Posterior cingulate gyrus (tissue), 11 donors: ENCODE measurements at regions not wholly inside any gene's neighbourhood (a gene's known extent, or its start where the extent isn't known, plus 50 kb on each side); places are given as distances from the start of the nearest gene placed in this dataset.
"Not testable (repeated sequence)": the region's sequence is repeated elsewhere in the genome, so short reads cannot be mapped to it uniquely, and the experiment has no call there.

Source experiments
- DNase-seq, 10 donors: peaks; one replicate each; pipeline versions ENCODE4 v3.0.0 to v3.0.0-alpha.2; 2020 to 2021; ENCODE audit warnings: mixed read lengths in 3 of 10
- intact Hi-C: fragments of 100-400 bp; cut with DNase I; formaldehyde crosslinking; loops from one replicate; pipeline ENCODE4 v1.15.1; 2023

DNA sequence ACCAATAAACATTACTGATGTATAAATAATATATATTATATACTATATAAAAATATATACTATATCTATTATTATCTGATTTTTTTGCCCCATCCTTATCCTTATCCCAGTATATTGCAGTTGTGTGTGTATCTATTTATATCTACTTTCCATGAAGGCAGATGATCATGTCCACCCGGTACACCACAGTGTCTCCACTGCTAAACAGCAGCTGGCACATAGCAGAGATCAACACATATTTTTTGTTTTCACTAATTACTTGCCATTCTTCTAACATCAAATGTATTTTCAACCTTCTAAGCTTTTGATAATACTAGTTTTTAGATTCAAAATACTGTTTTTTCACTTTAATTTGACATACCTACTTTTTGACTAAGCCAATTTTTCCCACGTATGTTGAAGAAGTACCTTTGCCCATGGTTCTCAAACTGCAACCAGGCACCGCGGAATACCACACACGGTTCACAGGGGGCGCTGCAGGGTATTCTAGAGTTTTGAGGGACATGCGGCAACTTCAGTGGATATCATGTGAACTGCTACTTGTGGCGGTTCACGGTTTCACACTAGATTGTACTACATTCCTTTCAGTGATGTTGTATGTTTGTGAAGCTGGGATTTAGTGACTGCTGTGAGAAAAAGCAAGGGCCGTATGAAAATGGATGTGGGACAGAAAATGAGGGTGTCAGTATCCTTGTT is 182.5 kb upstream of the NPY2R start:
- intact Hi-C loops = loop anchor here (2.0 kb wide), 1 partner anchor 187 kb away; no protein-coding TSS in a partner anchor
- DNase-seq = peak in 1 of 10 donors; percentile 29

DNA sequence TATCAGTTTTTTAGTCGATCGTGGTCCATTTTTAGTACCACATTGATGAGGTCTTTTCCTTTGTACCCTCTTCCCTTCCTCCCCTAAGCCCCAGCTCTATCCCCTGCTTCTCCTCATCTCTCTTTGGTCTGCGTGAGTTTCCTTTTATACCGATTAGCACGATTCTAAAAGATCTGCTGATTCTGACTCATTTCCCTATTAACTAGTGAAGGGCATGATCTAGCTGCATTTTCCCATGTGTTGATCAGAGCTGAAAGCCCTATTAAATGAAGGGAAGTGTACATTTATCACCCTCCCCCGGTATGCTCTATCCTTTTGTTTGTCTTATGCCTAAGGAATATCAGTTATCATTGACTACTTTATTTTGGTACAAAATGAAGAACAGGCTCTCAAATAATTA is 181.7 kb upstream of the NPY2R start:
- no peak for DNase-seq
- intact Hi-C loops = loop anchor here (2.0 kb wide), 1 partner anchor 186 kb away; no protein-coding TSS in a partner anchor

DNA sequence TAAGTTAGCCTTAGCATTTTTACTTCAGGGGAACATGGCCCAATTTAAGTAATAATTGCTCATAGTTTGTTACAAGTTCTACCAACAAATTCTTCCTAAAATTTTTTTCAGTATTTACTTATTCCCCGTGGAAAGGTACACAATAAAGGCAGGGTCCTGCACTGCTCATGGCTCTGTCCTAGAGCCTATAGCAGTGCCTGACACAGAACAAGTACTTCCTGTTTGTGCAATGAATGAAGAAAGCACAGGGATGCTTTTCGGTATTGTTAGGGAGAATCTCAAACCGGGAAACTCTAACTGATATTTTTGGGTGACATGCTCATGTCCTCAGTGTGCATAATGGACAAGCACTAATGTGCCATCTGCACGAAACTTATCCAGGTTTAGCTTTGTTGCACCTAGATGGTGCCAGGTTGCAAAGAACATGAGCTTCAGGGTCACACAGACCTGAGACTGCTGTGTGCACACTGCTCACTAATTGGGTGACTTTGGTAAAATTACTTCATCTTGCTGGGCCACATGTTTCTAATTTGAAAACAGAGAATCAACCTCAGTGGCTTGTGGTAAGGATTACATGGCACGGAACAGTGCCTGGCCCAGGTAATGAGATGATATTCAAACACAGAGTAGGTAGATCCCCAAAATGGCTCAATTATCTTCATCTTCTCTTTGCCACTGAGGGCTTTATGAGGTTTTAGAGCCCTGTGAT is 175.8 kb upstream of the NPY2R start:
- intact Hi-C loops = no loop called here
- DNase-seq = no peak

DNA sequence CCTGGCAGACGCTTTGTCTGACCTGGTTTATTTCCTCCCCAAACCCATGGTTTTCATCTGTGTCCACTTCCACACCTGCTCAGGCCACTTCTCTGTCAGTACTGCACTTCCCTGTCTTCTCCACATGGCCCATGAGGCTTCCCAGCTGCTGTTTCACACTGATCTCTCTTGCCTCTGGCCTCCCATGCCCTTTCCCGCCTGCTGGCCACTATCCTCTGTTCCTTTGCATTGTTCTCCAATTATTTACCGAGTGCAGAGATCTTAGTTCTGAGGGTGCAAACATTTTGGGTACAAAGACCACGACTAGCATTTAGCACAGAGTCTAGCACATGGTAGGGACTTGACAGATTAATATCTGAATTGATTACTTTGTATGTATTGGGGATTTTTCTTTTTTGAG is 174.8 kb upstream of the NPY2R start:
- intact Hi-C loops = no loop called here
- peak in 1 of 10 donors; percentile 44 for DNase-seq

DNA sequence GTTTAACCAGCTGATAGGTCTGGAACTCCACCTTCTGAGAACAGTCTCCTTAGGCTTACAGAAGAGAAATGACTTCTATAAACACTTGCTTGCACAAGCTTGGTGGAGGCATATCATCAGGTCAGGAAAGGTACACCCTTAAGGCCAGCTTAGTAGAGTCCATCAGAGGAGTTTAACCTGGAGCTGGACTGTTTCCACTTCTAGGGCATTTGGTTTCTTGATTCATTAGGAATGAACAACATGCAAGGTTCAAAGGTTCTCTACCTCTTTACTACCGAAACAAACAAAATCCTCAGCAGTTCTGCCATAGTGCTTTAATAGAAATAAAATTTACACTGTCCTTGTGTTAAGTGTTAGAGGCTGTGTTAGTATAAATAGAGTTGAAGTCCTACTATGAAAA is 171.4 kb upstream of the NPY2R start:
- no peak for DNase-seq
- intact Hi-C loops = no loop called here

DNA sequence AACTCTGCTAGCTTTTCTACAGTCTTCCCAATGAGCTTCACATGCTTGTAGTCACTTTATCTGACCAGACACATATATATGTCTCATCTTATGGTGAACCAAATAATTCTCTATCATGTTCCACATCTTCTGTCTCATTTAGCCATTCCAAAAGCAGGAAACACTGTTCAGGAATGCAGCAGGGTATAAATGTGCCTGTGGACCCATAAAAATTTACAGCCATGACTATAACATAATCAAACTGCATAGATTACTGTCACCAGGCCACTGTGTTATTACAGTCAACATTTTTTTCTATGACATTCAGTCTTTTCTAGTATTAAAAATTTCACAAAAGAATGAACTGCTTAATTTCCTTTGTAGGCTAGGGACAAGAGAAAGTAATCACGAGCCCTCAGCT is 170.0 kb upstream of the NPY2R start:
- DNase-seq = no peak
- intact Hi-C loops = no loop called here

DNA sequence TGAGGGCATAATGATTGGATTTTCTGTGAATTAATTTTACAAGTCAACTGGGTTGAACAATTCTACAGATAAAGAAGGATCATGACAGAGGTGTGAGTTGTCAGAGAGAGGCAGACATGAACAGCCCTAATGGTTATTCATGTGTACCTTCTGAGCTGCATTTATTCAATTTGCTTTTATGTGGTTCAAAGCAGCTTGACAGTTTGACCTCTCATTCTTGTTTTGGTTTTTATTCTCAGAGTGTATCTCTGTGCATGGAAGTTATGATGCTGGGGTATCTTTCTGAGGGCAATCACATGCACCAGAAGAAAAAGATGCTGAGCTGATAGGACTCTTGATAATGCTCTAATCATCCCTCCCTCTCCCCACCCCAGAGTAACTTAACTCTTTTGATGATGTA is 169.3 kb upstream of the NPY2R start:
- intact Hi-C loops = no loop called here
- DNase-seq = no peak

DNA sequence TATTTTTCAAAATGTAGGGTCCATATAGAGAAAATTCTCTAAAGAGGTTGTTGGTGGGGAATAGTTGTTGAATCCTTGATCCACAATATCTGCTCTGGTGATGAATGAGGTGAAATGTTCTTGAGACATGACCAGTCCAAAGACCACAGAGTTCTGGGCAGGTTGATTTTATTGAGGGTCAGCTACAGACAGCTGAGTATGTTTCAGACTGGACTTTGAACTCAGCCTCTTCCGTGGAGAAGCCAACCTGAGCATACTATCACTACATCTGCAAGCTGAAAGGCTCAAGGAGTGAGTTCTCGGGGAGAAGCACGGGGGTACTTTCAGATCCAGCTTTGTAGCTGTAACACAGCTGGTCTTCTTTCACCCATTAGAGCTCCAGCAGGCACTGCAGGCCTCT is 168.4 kb upstream of the NPY2R start:
- intact Hi-C loops = no loop called here
- no peak for DNase-seq

DNA sequence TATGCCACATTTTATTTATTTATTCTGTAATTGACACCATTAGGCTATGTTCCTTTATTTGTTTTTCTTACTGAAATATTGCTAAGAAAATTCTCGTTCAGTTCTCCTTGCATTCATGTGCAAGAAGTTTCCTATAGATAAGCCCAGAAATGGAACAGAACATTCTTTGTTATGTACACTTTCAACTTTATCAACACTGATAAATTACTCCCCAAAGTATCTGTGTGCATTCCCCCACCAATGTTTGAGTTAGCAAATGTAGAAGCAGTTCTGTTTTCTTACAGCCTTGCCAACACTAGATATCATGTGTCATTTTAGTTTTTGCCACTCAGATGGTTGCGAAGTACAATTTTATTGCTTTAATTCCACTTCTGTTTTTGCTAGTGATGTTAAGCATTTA is 166.4 kb upstream of the NPY2R start:
- intact Hi-C loops = no loop called here
- no peak for DNase-seq

DNA sequence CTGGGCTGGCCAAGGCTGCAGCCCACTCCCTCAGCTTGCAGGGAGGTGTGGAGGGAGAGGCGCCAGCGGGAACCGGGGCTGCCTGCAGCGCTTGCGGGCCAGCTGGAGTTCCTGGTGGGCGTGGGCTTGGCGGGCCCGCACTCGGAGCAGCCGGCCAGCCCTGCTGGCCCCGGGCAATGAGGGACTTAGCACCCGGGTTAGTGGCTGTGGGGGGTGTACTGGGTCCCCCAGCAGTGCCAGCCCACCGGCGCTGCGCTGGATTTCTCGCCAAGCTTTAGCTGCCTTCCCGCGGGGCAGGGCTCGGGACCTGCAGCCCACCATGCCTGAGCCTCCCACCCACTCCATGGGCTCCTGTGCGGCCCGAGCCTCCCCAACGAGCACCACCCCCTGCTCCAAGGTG is 164.2 kb upstream of the NPY2R start:
- intact Hi-C loops = not testable (repeated sequence)
- DNase-seq = peak in 1 of 10 donors; percentile 35

DNA sequence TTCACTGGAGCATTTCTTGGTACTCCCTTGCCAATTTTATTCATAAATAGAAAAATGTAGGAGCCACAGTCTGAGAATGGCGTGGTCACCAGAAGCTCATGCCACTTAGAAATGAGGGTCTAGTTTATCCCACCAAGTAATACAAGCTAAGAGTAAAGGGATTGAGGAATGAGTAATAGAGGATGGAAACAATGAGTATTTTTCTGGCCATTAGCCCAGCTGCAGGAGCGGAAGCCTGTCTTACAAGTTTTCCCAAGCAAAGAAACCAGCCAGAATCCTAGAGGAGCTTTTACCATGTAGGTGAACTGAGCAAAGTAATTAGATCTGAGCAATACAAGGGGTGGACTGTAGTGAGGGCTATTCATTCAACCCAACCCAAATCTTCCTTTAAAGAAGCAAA is 160.7 kb upstream of the NPY2R start:
- intact Hi-C loops = no loop called here
- DNase-seq = no peak

DNA sequence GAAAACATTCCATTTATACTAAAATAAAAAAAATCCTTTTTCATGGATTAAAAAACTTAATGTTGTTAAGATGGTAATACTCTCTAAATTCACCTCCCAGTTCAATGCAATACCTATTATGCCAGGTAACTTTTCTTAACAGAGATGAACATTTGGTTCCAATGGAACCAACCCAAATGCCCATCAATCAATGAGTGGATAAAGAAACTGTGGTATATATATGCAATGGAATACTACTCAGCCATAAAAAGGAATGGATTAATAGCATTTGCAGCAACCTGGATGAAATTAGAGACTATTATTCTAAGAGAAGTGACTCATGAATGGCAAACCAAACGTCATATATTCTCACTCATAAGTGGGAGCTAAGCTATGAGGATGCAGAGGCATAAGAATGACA is 154.4 kb upstream of the NPY2R start:
- DNase-seq, intact Hi-C loops: not testable (repeated sequence)

DNA sequence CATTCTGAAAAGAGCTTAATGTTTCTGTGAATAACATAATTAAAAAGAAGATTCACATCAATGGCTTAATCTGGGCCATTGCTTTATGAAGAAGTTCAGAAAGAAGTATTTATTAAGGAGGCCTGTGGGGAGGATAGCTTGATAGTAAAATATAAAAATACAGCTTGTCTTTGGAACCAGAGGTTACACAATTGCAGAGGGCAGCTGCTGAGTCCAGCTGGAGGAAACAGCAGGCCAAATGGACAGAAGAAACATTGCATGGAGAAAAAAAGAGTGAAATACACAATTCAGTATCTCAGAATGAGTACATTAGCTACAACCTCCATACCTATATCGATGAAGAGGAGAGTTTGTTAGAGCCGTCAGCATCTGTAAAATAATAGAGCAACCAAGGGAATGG is 148.0 kb upstream of the NPY2R start:
- intact Hi-C loops = no loop called here
- DNase-seq = no peak

DNA sequence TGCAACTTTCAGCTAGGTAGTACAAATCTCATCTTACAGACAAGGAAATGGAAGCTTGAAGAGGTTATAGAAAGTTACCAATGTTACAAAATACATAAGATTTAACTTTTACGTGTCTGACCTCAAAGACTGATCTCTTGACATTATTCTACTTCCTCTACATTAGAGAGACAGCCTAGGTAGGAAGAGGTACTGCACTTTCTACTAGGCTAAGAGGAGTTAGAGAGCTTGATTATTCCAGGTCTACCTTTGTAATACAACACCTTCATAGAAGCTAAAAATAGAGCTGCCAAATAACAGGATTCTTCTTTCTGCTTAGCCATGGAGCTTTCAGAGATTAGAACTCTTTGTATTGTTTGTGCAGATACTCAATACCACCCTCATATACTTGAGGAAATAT is 147.6 kb upstream of the NPY2R start:
- intact Hi-C loops = no loop called here
- no peak for DNase-seq

DNA sequence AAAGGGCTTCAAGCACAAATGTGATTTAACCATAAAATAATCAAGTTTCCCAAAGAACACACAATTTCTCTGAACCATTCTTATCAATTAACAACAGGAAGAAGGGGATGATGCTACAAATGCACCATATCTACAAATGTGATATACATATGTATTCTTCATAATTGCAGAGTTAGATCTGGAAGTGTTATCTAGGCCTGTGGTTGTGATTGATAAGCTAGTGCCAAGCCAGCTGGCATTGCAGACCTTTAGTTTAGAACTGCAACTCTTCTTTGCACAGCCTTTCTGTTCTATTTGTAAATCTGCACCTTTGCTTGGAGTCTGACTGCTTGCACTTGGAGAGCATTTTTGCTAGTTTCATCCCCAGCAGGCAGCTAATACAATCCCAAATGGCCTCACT is 145.5 kb upstream of the NPY2R start:
- DNase-seq = no peak
- intact Hi-C loops = no loop called here

DNA sequence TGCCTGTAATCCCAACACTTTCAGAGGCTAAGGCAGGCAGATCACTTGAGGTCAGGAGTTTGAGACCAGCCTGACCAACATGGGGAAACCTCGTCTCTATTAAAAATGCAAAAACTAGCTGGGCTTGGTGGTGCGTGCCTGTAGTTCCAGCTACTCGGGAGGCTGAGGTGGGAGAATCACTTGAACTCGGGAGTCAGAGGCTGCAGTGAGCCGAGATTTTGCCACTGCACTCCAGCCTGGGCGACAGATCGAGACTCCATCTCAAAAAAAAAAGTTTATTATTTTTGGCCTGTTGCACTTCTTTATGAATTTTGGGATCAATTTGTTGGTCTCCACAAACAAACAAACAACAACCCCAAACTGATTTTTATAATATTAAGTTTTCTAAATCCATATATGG is 143.5 kb upstream of the NPY2R start:
- intact Hi-C loops = not testable (repeated sequence)
- DNase-seq = peak in 1 of 10 donors; percentile 72

DNA sequence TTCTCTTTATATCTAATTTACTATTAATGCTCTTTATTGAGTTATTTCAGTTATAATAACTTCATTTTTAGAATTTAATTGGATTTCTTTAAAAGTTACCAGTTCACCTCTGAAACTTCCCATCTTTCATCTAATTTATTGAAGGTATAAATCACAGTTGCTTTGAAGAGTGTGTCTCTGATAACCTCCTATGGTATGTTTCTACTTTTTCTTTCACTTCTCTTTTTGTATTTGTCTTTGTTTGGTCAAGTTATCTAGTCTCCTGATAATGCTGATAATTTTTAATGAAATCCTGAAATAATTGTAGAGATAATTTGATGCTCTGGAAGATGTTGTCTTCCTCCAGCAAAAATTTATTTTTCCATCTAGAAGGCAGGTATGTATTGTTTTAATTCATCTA is 141.6 kb upstream of the NPY2R start:
- no peak for DNase-seq
- intact Hi-C loops = no loop called here

DNA sequence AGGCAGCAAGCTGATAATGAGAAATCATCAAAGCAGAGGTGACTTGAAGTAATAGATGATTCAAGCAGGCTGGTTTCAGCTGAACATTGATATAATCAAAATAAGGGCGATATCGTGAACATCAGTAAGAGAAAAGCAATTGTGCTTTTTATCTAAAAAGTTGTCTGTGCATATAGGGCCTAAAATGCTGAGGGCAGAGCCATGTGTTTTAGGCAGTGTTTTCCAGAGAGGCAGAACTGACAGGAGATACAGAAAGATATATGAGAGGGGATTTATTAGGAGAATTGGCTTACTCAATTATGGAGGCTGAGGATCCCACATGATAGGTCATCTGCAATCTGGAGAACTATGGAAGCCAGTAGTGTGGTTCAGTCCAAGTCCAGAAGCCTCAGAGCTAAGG is 136.5 kb upstream of the NPY2R start:
- DNase-seq = no peak
- intact Hi-C loops = no loop called here

DNA sequence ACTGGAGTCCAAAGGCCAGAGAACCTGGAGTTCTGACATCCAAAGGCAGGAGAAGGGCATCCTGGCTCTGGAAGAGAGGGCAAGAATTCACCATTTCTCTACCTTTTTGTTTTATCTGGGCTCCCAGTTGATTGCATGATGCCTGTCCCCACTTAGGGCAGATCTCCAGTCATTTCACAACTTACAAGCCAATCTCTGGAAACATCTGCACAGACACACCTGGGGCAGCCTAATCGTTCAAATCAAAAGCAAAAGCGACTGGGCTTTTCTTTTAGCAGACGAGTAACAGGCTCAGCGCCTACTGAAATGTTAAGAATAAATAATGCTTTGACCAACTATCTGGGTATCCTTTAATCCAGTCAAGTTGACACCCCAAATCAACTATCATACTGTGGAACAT is 136.0 kb upstream of the NPY2R start:
- DNase-seq = no peak
- intact Hi-C loops = no loop called here

DNA sequence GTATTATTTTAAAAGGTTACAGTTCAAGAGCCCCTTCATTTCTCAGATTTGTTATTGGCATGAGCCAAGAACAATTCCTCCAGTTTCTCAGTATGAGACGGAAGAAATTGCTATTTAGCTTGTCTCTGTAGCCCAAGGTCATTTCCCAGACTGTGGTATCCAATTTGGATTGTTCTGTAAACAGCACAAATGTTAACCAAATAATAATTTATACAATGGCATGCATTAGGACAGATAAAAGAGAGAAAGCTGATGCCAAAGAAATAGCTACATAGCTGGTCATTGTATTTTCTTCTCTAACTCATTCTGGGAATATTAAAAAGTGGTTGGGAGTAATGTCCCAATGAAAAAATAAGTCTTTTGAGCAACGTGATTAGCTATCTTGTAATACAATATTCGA is 134.6 kb upstream of the NPY2R start:
- DNase-seq = no peak
- intact Hi-C loops = no loop called here

DNA sequence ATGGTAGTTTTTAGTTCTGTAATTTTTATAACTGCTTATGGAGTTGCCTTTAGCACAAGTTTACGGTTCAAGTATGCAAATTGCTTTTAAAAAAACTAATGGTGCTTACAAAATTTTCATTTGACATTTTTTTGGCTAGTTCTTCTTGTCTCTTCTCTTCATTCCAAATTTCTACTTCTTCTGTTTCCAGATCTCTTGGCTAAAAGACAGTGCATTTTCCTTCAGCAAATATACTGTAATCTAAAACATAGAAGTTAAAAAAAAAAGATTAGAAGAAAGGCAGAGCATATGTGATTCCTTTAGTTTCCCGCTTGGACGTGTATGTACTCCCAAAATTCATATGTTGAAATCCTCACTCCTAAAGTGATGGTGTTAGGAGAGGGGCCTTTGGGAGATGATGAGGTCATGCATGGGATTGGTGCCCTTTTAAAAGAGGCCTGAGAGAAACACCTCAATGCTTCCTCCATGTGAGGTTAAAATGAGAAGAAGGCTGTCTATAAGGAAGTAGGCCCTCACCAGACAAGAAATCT is 132.1 kb upstream of the NPY2R start:
- DNase-seq = no peak
- intact Hi-C loops = no loop called here
